Prostate gland (tissue), 2 donors: ENCODE measurements at regions not wholly inside any gene's neighbourhood (a gene's known extent, or its start where the extent isn't known, plus 50 kb on each side); places are given as distances from the start of the nearest gene placed in this dataset.

Experiments
- DNase-seq: peaks from one replicate; pipeline ENCODE4 v3.0.0-alpha.2; 2019; ENCODE audit warnings: low spot score
- H3K27ac ChIP-seq, 2 donors: fragments of 200-600 bp; sonication (generic); 2 replicates each; pipeline ENCODE4 v1.5.1; 2017 to 2019
- H3K27me3 ChIP-seq: fragments of 200-600 bp; sonication (generic); replicated peaks from 2 replicates; pipeline ENCODE4 v1.5.1; 2019; ENCODE audit not compliant: insufficient read depth
- H3K36me3 ChIP-seq, 2 donors: fragments of 200-600 bp; sonication (generic); 1 replicate in 1 of 2; 2 replicates in 1 of 2; pipeline versions ENCODE4 v1.5.1 to v1.8.1; 2017 to 2019
- H3K4me1 ChIP-seq: fragments of 200-600 bp; sonication (generic); replicated peaks from 2 replicates; pipeline ENCODE4 v1.5.1; 2019
- H3K4me3 ChIP-seq, 2 donors: fragments of 200-600 bp; sonication (generic); 2 replicates each; pipeline ENCODE4 v1.5.1; 2017 to 2019
- H3K9me3 ChIP-seq: fragments of 200-600 bp; sonication (generic); 2 replicates; pipeline ENCODE4 v1.5.1; 2017
- CTCF ChIP-seq, 4 experiments: fragments of 200-600 bp in 2 of 4; fragments of 450-650 bp in 2 of 4; sonication (generic) in 2 of 4; IDR thresholded peaks; 1 replicate in 3 of 4; 2 replicates in 1 of 4; pipeline ENCODE4 v1.5.1; 2016 to 2019; ENCODE audit warnings: antibody characterized with exemption in 4 of 4, mild to moderate bottlenecking in 2 of 4, moderate library complexity in 2 of 4
- POLR2A ChIP-seq: fragments of 450-650 bp; IDR thresholded peaks from one replicate; pipeline ENCODE4 v1.6.1; 2016; ENCODE audit warnings: antibody characterized with exemption, mild to moderate bottlenecking
- POLR2AphosphoS5 ChIP-seq: sonication (generic); formaldehyde crosslinking; IDR thresholded peaks from one replicate; pipeline ENCODE4 v1.6.1; 2017; ENCODE audit warnings: antibody characterized with exemption
- WGBS: methylation state at CpG from one replicate; pipeline ENCODE4 v1.1.5; 2018; 5-methylcytosine and 5-hydroxymethylcytosine counted together
- intact Hi-C: fragments of 100-400 bp; cut with DNase I; formaldehyde crosslinking; loops from one replicate; pipeline ENCODE4 v1.14.2; 2022

- no peaks in the 10 kb centered on the region for H3K4me1 ChIP-seq
- H3K4me3 ChIP-seq: no peak overlapping the region
- WGBS: 53% methylated on average over 13 of the region's 13 CpGs
- H3K9me3 ChIP-seq: no peaks in the 10 kb centered on the region
- no peak overlapping the region for H3K27ac ChIP-seq
- TF ChIP-seq CTCF (IDR thresholded peaks at IDR 0.05) (no peak), POLR2A (no peak), POLR2AphosphoS5 (no peak)
- no peaks in the 10 kb centered on the region for H3K36me3 ChIP-seq
- no peaks in the 10 kb centered on the region for H3K27me3 ChIP-seq
- no peak for DNase-seq
- intact Hi-C loops: no loop called here
These were observed 478.9 kb upstream of the PSMD7 start for GRCh38 chr16:73817526-73818324.

GRCh38 chr16:73813527-73813926, 483.1 kb upstream of the PSMD7 start:
- 51% methylated on average over 7 of the region's 7 CpGs for WGBS
- Histone ChIP-seq H3K27me3 (no peaks in the 10 kb centered on the region), H3K27ac (no peak overlapping the region), H3K4me3 (no peak overlapping the region), H3K9me3 (no peaks in the 10 kb centered on the region), H3K36me3 (no peaks in the 10 kb centered on the region), H3K4me1 (no peaks in the 10 kb centered on the region)
- TF ChIP-seq POLR2A (no peak), CTCF (IDR thresholded peaks at IDR 0.05) (no peak), POLR2AphosphoS5 (no peak)
- intact Hi-C loops: no loop called here
- DNase-seq: no peak

GRCh38 chr16:73804456-73804855, 492.2 kb upstream of the PSMD7 start:
- Histone ChIP-seq H3K27me3 (no peaks in the 10 kb centered on the region), H3K9me3 (no peaks in the 10 kb centered on the region), H3K4me1 (no peaks in the 10 kb centered on the region), H3K4me3 (no peak overlapping the region), H3K27ac (no peak overlapping the region), H3K36me3 (no peaks in the 10 kb centered on the region)
- intact Hi-C loops: no loop called here
- DNase-seq: no peak
- 100% methylated on average over 1 of the region's 1 CpG for WGBS
- no peak for TF ChIP-seq POLR2A
- no peak for TF ChIP-seq POLR2AphosphoS5

- WGBS: 86% methylated on average over 5 of the region's 5 CpGs
- Histone ChIP-seq H3K4me1 (no peaks in the 10 kb centered on the region), H3K9me3 (no peaks in the 10 kb centered on the region), H3K36me3 (no peaks in the 10 kb centered on the region), H3K27me3 (no peaks in the 10 kb centered on the region), H3K4me3 (no peak overlapping the region), H3K27ac (no peak overlapping the region)
- no peak for TF ChIP-seq POLR2AphosphoS5
- no peak for TF ChIP-seq POLR2A
- no peak for TF ChIP-seq CTCF (IDR thresholded peaks at IDR 0.05)
- no peak for DNase-seq
- intact Hi-C loops: loop anchor here (10.0 kb wide), 1 partner anchor 84 kb away; no protein-coding TSS in a partner anchor
These were observed 498.1 kb upstream of the PSMD7 start for GRCh38 chr16:73798471-73798870.

- Histone ChIP-seq H3K27me3 (no peaks in the 10 kb centered on the region), H3K4me3 (no peak overlapping the region), H3K36me3 (no peaks in the 10 kb centered on the region), H3K4me1 (no peaks in the 10 kb centered on the region), H3K27ac (no peak overlapping the region), H3K9me3 (no peaks in the 10 kb centered on the region)
- no peak for DNase-seq
- TF ChIP-seq CTCF (IDR thresholded peaks at IDR 0.05) (no peak), POLR2AphosphoS5 (no peak), POLR2A (no peak)
- intact Hi-C loops: loop anchor here (10.0 kb wide), 1 partner anchor 82 kb away; no protein-coding TSS in a partner anchor
- 92% methylated on average over 1 of the region's 1 CpG for WGBS
These were observed 499.5 kb upstream of the PSMD7 start for GRCh38 chr16:73797115-73797514.
